ENCODE measurements at regions not wholly inside any gene's neighbourhood (a gene's known extent, or its start where the extent isn't known, plus 50 kb on each side); places are given as distances from the start of the nearest gene placed in this dataset.
"Not testable (repeated sequence)": the region's sequence is repeated elsewhere in the genome, so short reads cannot be mapped to it uniquely, and the experiment has no call there.

- no peak for TF ChIP-seq ATF2 (IDR thresholded peaks at IDR 0.05; ENCODE audit: low read length)
- no peak for TF ChIP-seq POLR2A (IDR thresholded peaks at IDR 0.05; ENCODE audit: control extremely low read depth in 1 of 2, low read depth in 2 of 2, low read length in 2 of 2)
- TF ChIP-seq RNF2 (IDR thresholded peaks at IDR 0.05; ENCODE audit: borderline replicate concordance, low read depth, low read length, missing control alignments, poor library complexity, severe bottlenecking), result no peak
- no peak for TF ChIP-seq MAX (IDR thresholded peaks at IDR 0.05)
- TF ChIP-seq TEAD4 (IDR thresholded peaks at IDR 0.05; ENCODE audit: low read depth, low read length), result no peak
- TF ChIP-seq KDM4A (IDR thresholded peaks at IDR 0.05; ENCODE audit: low read depth, low read length, severe bottlenecking), result no peak
- TF ChIP-seq TBP (IDR thresholded peaks at IDR 0.05; ENCODE audit: low read depth, low read length), result no peak
Measured at GRCh38 chr12:74171478-74171909, 366.1 kb upstream of the ATXN7L3B start (continued).

DNA sequence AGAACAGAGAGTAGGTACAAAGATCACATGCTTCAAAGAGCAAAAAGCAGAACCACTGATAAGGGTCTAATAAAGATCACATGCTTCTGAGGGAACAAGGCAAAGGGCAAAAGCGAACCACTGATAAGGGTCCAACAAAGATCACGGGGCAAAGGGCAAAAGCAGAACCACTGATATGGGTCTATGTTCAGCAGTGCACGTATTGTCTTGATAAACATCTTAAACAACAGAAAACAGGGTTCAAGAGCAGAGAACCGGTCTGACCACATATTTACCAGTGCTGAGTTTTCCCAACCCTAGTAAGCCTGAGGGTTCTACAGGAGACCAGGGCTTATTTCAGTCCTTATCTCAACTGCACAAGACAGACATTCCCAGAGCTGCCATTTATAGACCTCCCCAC is 362.7 kb upstream of the ATXN7L3B start:
- FAIRE-seq; H4K8ac ChIP-seq (ENCODE audit: extremely low read depth, insufficient read depth, low read length); POLR2A ChIA-PET (ENCODE audit: partially characterized antibody); H3K23ac ChIP-seq (ENCODE audit: insufficient read length); H3K79me1 ChIP-seq (ENCODE audit: low read depth, low read length); H4K20me1 ChIP-seq (replicated peaks in 1 of 2; ENCODE audit: control insufficient read depth in 1 of 2, insufficient read depth in 2 of 2, low read length in 2 of 2); CTCF ChIA-PET (ENCODE audit: partially characterized antibody); H2BK15ac ChIP-seq (ENCODE audit: low read length); H2BK5ac ChIP-seq (ENCODE audit: low read depth, low read length); H2AK5ac ChIP-seq (ENCODE audit: low read depth, low read length); H3K27ac ChIP-seq (ENCODE audit: low read depth, low read length); H3K9ac ChIP-seq (replicated peaks in 1 of 4; ENCODE audit: extremely low read depth in 1 of 4, low read depth in 3 of 4, low read length in 3 of 4); H2BK120ac ChIP-seq (replicated peaks; ENCODE audit: low read depth, low read length); DNase-seq (ENCODE audit: low read depth in 1 of 2, low spot score in 2 of 2); H3K4me2 ChIP-seq (ENCODE audit: insufficient read depth in 1 of 2, low read depth in 2 of 2, low read length in 2 of 2); H3K4me3 ChIP-seq (ENCODE audit: extremely low read depth in 1 of 4, insufficient read depth in 2 of 4, low read depth in 3 of 4, low read length in 4 of 4); H3K4ac ChIP-seq (replicated peaks; ENCODE audit: insufficient read length, low read depth, low read length); H4K5ac ChIP-seq (ENCODE audit: insufficient read length, low read depth, low read length); H3K14ac ChIP-seq (ENCODE audit: insufficient read length); H4K91ac ChIP-seq (replicated peaks; ENCODE audit: insufficient read length, low read length); H3K27me3 ChIP-seq (replicated peaks in 1 of 4; ENCODE audit: control insufficient read depth in 3 of 4, extremely low read depth in 1 of 4, insufficient read depth in 3 of 4, low read length in 3 of 4); H2BK12ac ChIP-seq (ENCODE audit: low read depth, low read length); H3K4me1 ChIP-seq (replicated peaks in 1 of 4; ENCODE audit: control insufficient read depth in 3 of 4, insufficient read depth in 4 of 4, low read length in 3 of 4); H3K79me2 ChIP-seq (ENCODE audit: control insufficient read depth in 1 of 2, insufficient read depth in 2 of 2, low read length in 2 of 2); H3K36me3 ChIP-seq (ENCODE audit: control insufficient read depth in 2 of 4, insufficient read depth in 4 of 4, low read length in 3 of 4); H3K18ac ChIP-seq (ENCODE audit: extremely low read depth, low read length); H3K9me3 ChIP-seq (ENCODE audit: insufficient read depth in 2 of 2, low read depth in 1 of 2, low read length in 1 of 2); H3K23me2 ChIP-seq (ENCODE audit: low read depth, low read length); H2BK20ac ChIP-seq (ENCODE audit: low read length); H2AFZ ChIP-seq (ENCODE audit: low read length); H3K56ac ChIP-seq (replicated peaks; ENCODE audit: insufficient read length, low read depth, low read length): not testable (repeated sequence)
- WGBS, 2 experiments (ENCODE audit: extremely low coverage in 1 of 2, insufficient coverage in 1 of 2, insufficient read length in 1 of 2, insufficient replicate concordance in 2 of 2, low coverage in 1 of 2, low lambda C conversion rate in 2 of 2, missing lambda C conversion rate in 1 of 2), result 96% methylated on average over 4 of the region's 4 CpGs; no CpG with 5 or more reads in 1 of the 2 experiments

Measured in H1 (cell line).